SK-N-SH (cell line): ENCODE measurements at regions not wholly inside any gene's neighbourhood (a gene's known extent, or its start where the extent isn't known, plus 50 kb on each side); places are given as distances from the start of the nearest gene placed in this dataset.

Experiments used
- CHD2 ChIP-seq: fragments of 150-350 bp; IDR thresholded peaks from 2 replicates; pipeline ENCODE4 v1.6.1; 2018; ENCODE audit warnings: low read length; ENCODE audit not compliant: partially characterized antibody
- EP300 ChIP-seq, 2 experiments: IDR thresholded peaks; 2 replicates each; pipeline versions ENCODE4 v1.4.0 to v1.6.1; 2012; ENCODE audit warnings: borderline replicate concordance in 1 of 2, low read depth in 1 of 2, low read length in 1 of 2
- EZH2phosphoT487 ChIP-seq: fragments of 200-600 bp; sonication (generic); IDR thresholded peaks from 2 replicates; pipeline ENCODE4 v1.6.1; 2017; ENCODE audit warnings: low read depth, mixed run types, mild to moderate bottlenecking, antibody characterized with exemption, moderate library complexity, borderline replicate concordance
- GATA2 ChIP-seq: sonication (generic); formaldehyde crosslinking; IDR thresholded peaks from 2 replicates; pipeline ENCODE4 v1.5.0; 2020; ENCODE audit warnings: mild to moderate bottlenecking, missing genetic modification reagents
- MXI1 ChIP-seq: IDR thresholded peaks from 2 replicates; pipeline ENCODE4 v1.6.1; 2012; ENCODE audit warnings: mild to moderate bottlenecking, low read depth, low read length, improper control_type of control experiment
- POLR2AphosphoS5 ChIP-seq: IDR thresholded peaks from 2 replicates; pipeline ENCODE4 v1.6.1; 2012; ENCODE audit warnings: low read depth, low read length
- RFX5 ChIP-seq: IDR thresholded peaks from 2 replicates; pipeline ENCODE4 v1.6.1; 2012; ENCODE audit warnings: mild to moderate bottlenecking, improper control_type of control experiment, low read length
- TAF1 ChIP-seq: IDR thresholded peaks from 2 replicates; pipeline ENCODE4 v1.6.1; 2012; ENCODE audit warnings: low read depth, mild to moderate bottlenecking, low read length, moderate library complexity, borderline replicate concordance
- YY1 ChIP-seq: IDR thresholded peaks from 2 replicates; pipeline ENCODE4 v1.4.0; 2012; ENCODE audit warnings: low read depth, mild to moderate bottlenecking
- TF ChIP-seq, protein P1 (sequence below): IDR thresholded peaks from 2 replicates; pipeline ENCODE4 v1.6.1; 2012; ENCODE audit warnings: mild to moderate bottlenecking, low read depth, low read length, moderate library complexity
- TF ChIP-seq, protein P2 (sequence below): fragments of 200-600 bp; sonication (generic); IDR thresholded peaks from 2 replicates; pipeline ENCODE4 v1.6.1; 2017; ENCODE audit warnings: antibody characterized with exemption, mild to moderate bottlenecking, moderate library complexity
- TF ChIP-seq, protein P3 (sequence below): IDR thresholded peaks from 2 replicates; pipeline ENCODE4 v1.4.0; 2012; ENCODE audit warnings: low read depth
- TF ChIP-seq, protein P4 (sequence below): IDR thresholded peaks from 2 replicates; pipeline ENCODE4; 2012
- TF ChIP-seq, protein P5 (sequence below): IDR thresholded peaks from 2 replicates; pipeline ENCODE4 v1.4.0; 2012; ENCODE audit warnings: low read depth, borderline replicate concordance

DNA sequence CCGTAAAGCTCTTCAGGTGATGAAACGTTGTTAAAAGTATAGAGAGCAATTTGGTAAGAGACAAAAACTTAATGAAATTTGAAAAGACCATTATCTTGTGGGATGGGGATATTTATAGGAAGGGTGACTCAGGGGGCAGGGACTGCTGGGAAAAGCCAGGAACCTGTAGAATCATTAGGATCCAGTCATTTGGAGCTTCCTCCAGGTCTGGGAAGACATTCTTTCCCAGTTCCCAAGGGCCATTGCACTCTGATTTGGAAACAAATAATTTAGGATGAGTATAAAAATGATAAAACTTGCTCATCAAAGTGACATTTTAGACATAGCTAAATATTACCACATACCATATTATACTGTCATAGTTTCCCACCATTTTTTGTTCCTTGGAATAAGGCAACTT, 143.9 kb downstream of the PFKFB3 start:
- no peak for TF ChIP-seq TAF1
- TF ChIP-seq, protein P1, sequence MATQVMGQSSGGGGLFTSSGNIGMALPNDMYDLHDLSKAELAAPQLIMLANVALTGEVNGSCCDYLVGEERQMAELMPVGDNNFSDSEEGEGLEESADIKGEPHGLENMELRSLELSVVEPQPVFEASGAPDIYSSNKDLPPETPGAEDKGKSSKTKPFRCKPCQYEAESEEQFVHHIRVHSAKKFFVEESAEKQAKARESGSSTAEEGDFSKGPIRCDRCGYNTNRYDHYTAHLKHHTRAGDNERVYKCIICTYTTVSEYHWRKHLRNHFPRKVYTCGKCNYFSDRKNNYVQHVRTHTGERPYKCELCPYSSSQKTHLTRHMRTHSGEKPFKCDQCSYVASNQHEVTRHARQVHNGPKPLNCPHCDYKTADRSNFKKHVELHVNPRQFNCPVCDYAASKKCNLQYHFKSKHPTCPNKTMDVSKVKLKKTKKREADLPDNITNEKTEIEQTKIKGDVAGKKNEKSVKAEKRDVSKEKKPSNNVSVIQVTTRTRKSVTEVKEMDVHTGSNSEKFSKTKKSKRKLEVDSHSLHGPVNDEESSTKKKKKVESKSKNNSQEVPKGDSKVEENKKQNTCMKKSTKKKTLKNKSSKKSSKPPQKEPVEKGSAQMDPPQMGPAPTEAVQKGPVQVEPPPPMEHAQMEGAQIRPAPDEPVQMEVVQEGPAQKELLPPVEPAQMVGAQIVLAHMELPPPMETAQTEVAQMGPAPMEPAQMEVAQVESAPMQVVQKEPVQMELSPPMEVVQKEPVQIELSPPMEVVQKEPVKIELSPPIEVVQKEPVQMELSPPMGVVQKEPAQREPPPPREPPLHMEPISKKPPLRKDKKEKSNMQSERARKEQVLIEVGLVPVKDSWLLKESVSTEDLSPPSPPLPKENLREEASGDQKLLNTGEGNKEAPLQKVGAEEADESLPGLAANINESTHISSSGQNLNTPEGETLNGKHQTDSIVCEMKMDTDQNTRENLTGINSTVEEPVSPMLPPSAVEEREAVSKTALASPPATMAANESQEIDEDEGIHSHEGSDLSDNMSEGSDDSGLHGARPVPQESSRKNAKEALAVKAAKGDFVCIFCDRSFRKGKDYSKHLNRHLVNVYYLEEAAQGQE = no peak
- no peak for TF ChIP-seq EZH2phosphoT487
- TF ChIP-seq, protein P2, sequence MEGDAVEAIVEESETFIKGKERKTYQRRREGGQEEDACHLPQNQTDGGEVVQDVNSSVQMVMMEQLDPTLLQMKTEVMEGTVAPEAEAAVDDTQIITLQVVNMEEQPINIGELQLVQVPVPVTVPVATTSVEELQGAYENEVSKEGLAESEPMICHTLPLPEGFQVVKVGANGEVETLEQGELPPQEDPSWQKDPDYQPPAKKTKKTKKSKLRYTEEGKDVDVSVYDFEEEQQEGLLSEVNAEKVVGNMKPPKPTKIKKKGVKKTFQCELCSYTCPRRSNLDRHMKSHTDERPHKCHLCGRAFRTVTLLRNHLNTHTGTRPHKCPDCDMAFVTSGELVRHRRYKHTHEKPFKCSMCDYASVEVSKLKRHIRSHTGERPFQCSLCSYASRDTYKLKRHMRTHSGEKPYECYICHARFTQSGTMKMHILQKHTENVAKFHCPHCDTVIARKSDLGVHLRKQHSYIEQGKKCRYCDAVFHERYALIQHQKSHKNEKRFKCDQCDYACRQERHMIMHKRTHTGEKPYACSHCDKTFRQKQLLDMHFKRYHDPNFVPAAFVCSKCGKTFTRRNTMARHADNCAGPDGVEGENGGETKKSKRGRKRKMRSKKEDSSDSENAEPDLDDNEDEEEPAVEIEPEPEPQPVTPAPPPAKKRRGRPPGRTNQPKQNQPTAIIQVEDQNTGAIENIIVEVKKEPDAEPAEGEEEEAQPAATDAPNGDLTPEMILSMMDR = no peak
- no peak for TF ChIP-seq EP300 (IDR thresholded peaks at IDR 0.05; ENCODE audit: borderline replicate concordance in 1 of 2, low read depth in 1 of 2, low read length in 1 of 2)
- TF ChIP-seq GATA2 = no peak
- TF ChIP-seq, protein P3, sequence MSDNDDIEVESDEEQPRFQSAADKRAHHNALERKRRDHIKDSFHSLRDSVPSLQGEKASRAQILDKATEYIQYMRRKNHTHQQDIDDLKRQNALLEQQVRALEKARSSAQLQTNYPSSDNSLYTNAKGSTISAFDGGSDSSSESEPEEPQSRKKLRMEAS = no peak
- no peak for TF ChIP-seq POLR2AphosphoS5
- TF ChIP-seq, protein P4, sequence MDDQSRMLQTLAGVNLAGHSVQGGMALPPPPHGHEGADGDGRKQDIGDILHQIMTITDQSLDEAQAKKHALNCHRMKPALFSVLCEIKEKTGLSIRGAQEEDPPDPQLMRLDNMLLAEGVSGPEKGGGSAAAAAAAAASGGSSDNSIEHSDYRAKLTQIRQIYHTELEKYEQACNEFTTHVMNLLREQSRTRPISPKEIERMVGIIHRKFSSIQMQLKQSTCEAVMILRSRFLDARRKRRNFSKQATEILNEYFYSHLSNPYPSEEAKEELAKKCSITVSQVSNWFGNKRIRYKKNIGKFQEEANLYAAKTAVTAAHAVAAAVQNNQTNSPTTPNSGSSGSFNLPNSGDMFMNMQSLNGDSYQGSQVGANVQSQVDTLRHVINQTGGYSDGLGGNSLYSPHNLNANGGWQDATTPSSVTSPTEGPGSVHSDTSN = no peak
- no peak for TF ChIP-seq RFX5
- TF ChIP-seq CHD2 = no peak
- no peak for TF ChIP-seq YY1
- TF ChIP-seq, protein P5, sequence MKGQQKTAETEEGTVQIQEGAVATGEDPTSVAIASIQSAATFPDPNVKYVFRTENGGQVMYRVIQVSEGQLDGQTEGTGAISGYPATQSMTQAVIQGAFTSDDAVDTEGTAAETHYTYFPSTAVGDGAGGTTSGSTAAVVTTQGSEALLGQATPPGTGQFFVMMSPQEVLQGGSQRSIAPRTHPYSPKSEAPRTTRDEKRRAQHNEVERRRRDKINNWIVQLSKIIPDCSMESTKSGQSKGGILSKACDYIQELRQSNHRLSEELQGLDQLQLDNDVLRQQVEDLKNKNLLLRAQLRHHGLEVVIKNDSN = no peak
- TF ChIP-seq MXI1 = no peak
